Activated CD4-positive, alpha-beta memory T cell treated with anti-CD3 and anti-CD28 coated beads for 36 hours (primary cell): ENCODE measurements at regions not wholly inside any gene's neighbourhood (a gene's known extent, or its start where the extent isn't known, plus 50 kb on each side); places are given as distances from the start of the nearest gene placed in this dataset.
"Not testable (repeated sequence)": the region's sequence is repeated elsewhere in the genome, so short reads cannot be mapped to it uniquely, and the experiment has no call there.

Experiments used
- CTCF ChIA-PET: fragments of 350-600 bp; sonication (Branson Sonifier 250); formaldehyde crosslinking; loops from one replicate; lab custom pipeline; 2021; ENCODE audit warnings: antibody characterized with exemption, inconsistent platforms; lab: Charles Lee
- POLR2A ChIA-PET: fragments of 350-600 bp; sonication (Branson Sonifier 250); formaldehyde crosslinking; loops from one replicate; lab custom pipeline; 2021; ENCODE audit warnings: antibody characterized with exemption; lab: Charles Lee
- DNase-seq: peaks from one replicate; pipeline ENCODE4 v3.0.0-alpha.2; 2020
- H3K27ac Mint-ChIP-seq: one replicate; pipeline ENCODE4 v1.8.0; 2021; ENCODE audit warnings: mixed read lengths
- H3K27me3 Mint-ChIP-seq: one replicate; pipeline ENCODE4 v1.8.0; 2021; ENCODE audit warnings: mixed read lengths
- H3K36me3 Mint-ChIP-seq: one replicate; pipeline ENCODE4 v1.8.0; 2021; ENCODE audit warnings: mixed read lengths
- H3K4me1 Mint-ChIP-seq: one replicate; pipeline ENCODE4 v1.8.0; 2021; ENCODE audit warnings: low read depth, mixed read lengths
- H3K4me3 Mint-ChIP-seq: one replicate; pipeline ENCODE4 v1.8.0; 2021; ENCODE audit warnings: mild to moderate bottlenecking, mixed read lengths
- H3K9me3 Mint-ChIP-seq: one replicate; pipeline ENCODE4 v1.8.0; 2021; ENCODE audit warnings: mixed read lengths
- intact Hi-C: fragments of 100-400 bp; cut with micrococcal nuclease; formaldehyde crosslinking; loops from one replicate; pipeline ENCODE4 v1.15.1; 2023

GRCh38 chr4:52157071-52157470 lies 106.0 kb downstream of the SPATA18 start:
- H3K27me3 Mint-ChIP-seq, POLR2A ChIA-PET, H3K9me3 Mint-ChIP-seq, H3K27ac Mint-ChIP-seq, H3K36me3 Mint-ChIP-seq, intact Hi-C loops, H3K4me1 Mint-ChIP-seq, H3K4me3 Mint-ChIP-seq, CTCF ChIA-PET, DNase-seq: not testable (repeated sequence)

- no peaks in the 10 kb centered on the region for H3K27me3 Mint-ChIP-seq
- no peaks in the 10 kb centered on the region for H3K36me3 Mint-ChIP-seq
- H3K4me1 Mint-ChIP-seq: no peaks in the 10 kb centered on the region
- H3K27ac Mint-ChIP-seq: no peak overlapping the region
- CTCF ChIA-PET: no interaction called here
- intact Hi-C loops: no loop called here
- no peak overlapping the region for H3K4me3 Mint-ChIP-seq
- DNase-seq: no peak
- H3K9me3 Mint-ChIP-seq: no peaks in the 10 kb centered on the region
- POLR2A ChIA-PET: no interaction called here
Observed at GRCh38 chr4:52157641-52158316, 106.7 kb downstream of the SPATA18 start.

- H3K27ac Mint-ChIP-seq: no peak overlapping the region
- H3K36me3 Mint-ChIP-seq: no peaks in the 10 kb centered on the region
- POLR2A ChIA-PET: no interaction called here
- peaks cover under 1% of the 10 kb centered on the region for H3K9me3 Mint-ChIP-seq
- DNase-seq: no peak
- H3K4me3 Mint-ChIP-seq: no peak overlapping the region
- CTCF ChIA-PET: no interaction called here
- no peaks in the 10 kb centered on the region for H3K27me3 Mint-ChIP-seq
- intact Hi-C loops: no loop called here
- H3K4me1 Mint-ChIP-seq: no peaks in the 10 kb centered on the region
Observed at GRCh38 chr4:52160859-52161258, 109.8 kb downstream of the SPATA18 start.

GRCh38 chr4:52164116-52164515 lies 113.0 kb downstream of the SPATA18 start:
- peaks cover 3% of the 10 kb centered on the region for H3K9me3 Mint-ChIP-seq
- no peaks in the 10 kb centered on the region for H3K36me3 Mint-ChIP-seq
- H3K27me3 Mint-ChIP-seq: no peaks in the 10 kb centered on the region
- ChIA-PET POLR2A (no interaction called here), CTCF (no interaction called here)
- no peak overlapping the region for H3K27ac Mint-ChIP-seq
- no peak overlapping the region for H3K4me3 Mint-ChIP-seq
- DNase-seq: no peak
- no peaks in the 10 kb centered on the region for H3K4me1 Mint-ChIP-seq
- intact Hi-C loops: no loop called here

- no peak for DNase-seq
Observed at GRCh38 chr4:52172166-52172565, 121.1 kb downstream of the SPATA18 start.

GRCh38 chr4:52173470-52174045 lies 122.5 kb downstream of the SPATA18 start:
- Mint-ChIP-seq H3K4me3 (no peak overlapping the region), H3K36me3 (no peaks in the 10 kb centered on the region), H3K9me3 (no peaks in the 10 kb centered on the region), H3K4me1 (no peaks in the 10 kb centered on the region), H3K27me3 (no peaks in the 10 kb centered on the region), H3K27ac (no peak overlapping the region)
- CTCF ChIA-PET: no interaction called here
- no peak for DNase-seq
- POLR2A ChIA-PET: no interaction called here
- intact Hi-C loops: no loop called here

More at GRCh38 chr4:52172166-52172565, 121.1 kb downstream of the SPATA18 start:
- H3K27me3 Mint-ChIP-seq: no peaks in the 10 kb centered on the region
- no peaks in the 10 kb centered on the region for H3K9me3 Mint-ChIP-seq
- no peaks in the 10 kb centered on the region for H3K4me1 Mint-ChIP-seq
- CTCF ChIA-PET: no interaction called here
- H3K4me3 Mint-ChIP-seq: no peak overlapping the region
- H3K36me3 Mint-ChIP-seq: no peaks in the 10 kb centered on the region
- intact Hi-C loops: no loop called here
- no peak overlapping the region for H3K27ac Mint-ChIP-seq
- POLR2A ChIA-PET: no interaction called here

GRCh38 chr4:52187603-52188002 lies 136.5 kb downstream of the SPATA18 start:
- no peaks in the 10 kb centered on the region for H3K36me3 Mint-ChIP-seq
- H3K4me1 Mint-ChIP-seq: no peaks in the 10 kb centered on the region
- intact Hi-C loops: no loop called here
- H3K27ac Mint-ChIP-seq: no peak overlapping the region
- DNase-seq: no peak
- POLR2A ChIA-PET: no interaction called here
- H3K9me3 Mint-ChIP-seq: no peaks in the 10 kb centered on the region
- H3K4me3 Mint-ChIP-seq: no peak overlapping the region
- no peaks in the 10 kb centered on the region for H3K27me3 Mint-ChIP-seq
- CTCF ChIA-PET: no interaction called here

GRCh38 chr4:52192001-52192400 lies 140.9 kb downstream of the SPATA18 start:
- H3K27me3 Mint-ChIP-seq: no peaks in the 10 kb centered on the region
- no peak overlapping the region for H3K27ac Mint-ChIP-seq
- H3K4me1 Mint-ChIP-seq: no peaks in the 10 kb centered on the region
- H3K36me3 Mint-ChIP-seq: no peaks in the 10 kb centered on the region
- no peak overlapping the region for H3K4me3 Mint-ChIP-seq
- POLR2A ChIA-PET: no interaction called here
- no peaks in the 10 kb centered on the region for H3K9me3 Mint-ChIP-seq
- intact Hi-C loops: no loop called here
- DNase-seq: no peak
- CTCF ChIA-PET: no interaction called here

GRCh38 chr4:52192721-52193135 lies 141.6 kb downstream of the SPATA18 start:
- POLR2A ChIA-PET: no interaction called here
- H3K27me3 Mint-ChIP-seq: no peaks in the 10 kb centered on the region

GRCh38 chr4:52195869-52196268 lies 144.8 kb downstream of the SPATA18 start:
- no peak for DNase-seq
- POLR2A ChIA-PET: no interaction called here
- H3K4me1 Mint-ChIP-seq: no peaks in the 10 kb centered on the region
- no peaks in the 10 kb centered on the region for H3K27me3 Mint-ChIP-seq
- CTCF ChIA-PET: no interaction called here
- intact Hi-C loops: no loop called here
- H3K9me3 Mint-ChIP-seq: no peaks in the 10 kb centered on the region
- no peaks in the 10 kb centered on the region for H3K36me3 Mint-ChIP-seq
- no peak overlapping the region for H3K4me3 Mint-ChIP-seq
- H3K27ac Mint-ChIP-seq: no peak overlapping the region

More at GRCh38 chr4:52192721-52193135, 141.6 kb downstream of the SPATA18 start:
- no peak for DNase-seq
- Mint-ChIP-seq H3K27ac (no peak overlapping the region), H3K4me3 (no peak overlapping the region), H3K36me3 (no peaks in the 10 kb centered on the region), H3K4me1 (no peaks in the 10 kb centered on the region), H3K9me3 (no peaks in the 10 kb centered on the region)
- CTCF ChIA-PET: interaction anchor here (0.8 kb wide), 1 partner anchor 137 kb away, joined by 3 read pairs; no protein-coding TSS in a partner anchor
- intact Hi-C loops: no loop called here

- CTCF ChIA-PET: no interaction called here
- H3K27me3 Mint-ChIP-seq: no peaks in the 10 kb centered on the region
- POLR2A ChIA-PET: no interaction called here
- H3K9me3 Mint-ChIP-seq: no peaks in the 10 kb centered on the region
- no peaks in the 10 kb centered on the region for H3K4me1 Mint-ChIP-seq
- H3K36me3 Mint-ChIP-seq: no peaks in the 10 kb centered on the region
- H3K4me3 Mint-ChIP-seq: no peak overlapping the region
- DNase-seq: no peak
- no peak overlapping the region for H3K27ac Mint-ChIP-seq
- intact Hi-C loops: no loop called here
Observed at GRCh38 chr4:52196606-52197130, 145.6 kb downstream of the SPATA18 start.

- Mint-ChIP-seq H3K4me3 (no peak overlapping the region), H3K36me3 (no peaks in the 10 kb centered on the region), H3K27me3 (no peaks in the 10 kb centered on the region), H3K9me3 (no peaks in the 10 kb centered on the region), H3K4me1 (no peaks in the 10 kb centered on the region), H3K27ac (no peak overlapping the region)
- DNase-seq: no peak
- CTCF ChIA-PET: no interaction called here
- POLR2A ChIA-PET: no interaction called here
- intact Hi-C loops: no loop called here
Observed at GRCh38 chr4:52197306-52197705, 146.2 kb downstream of the SPATA18 start.

GRCh38 chr4:52198294-52198693 lies 147.2 kb downstream of the SPATA18 start:
- no peaks in the 10 kb centered on the region for H3K9me3 Mint-ChIP-seq
- H3K4me3 Mint-ChIP-seq: no peak overlapping the region
- POLR2A ChIA-PET: no interaction called here
- no peak overlapping the region for H3K27ac Mint-ChIP-seq
- H3K27me3 Mint-ChIP-seq: no peaks in the 10 kb centered on the region
- CTCF ChIA-PET: no interaction called here
- H3K36me3 Mint-ChIP-seq: no peaks in the 10 kb centered on the region
- intact Hi-C loops: no loop called here
- no peak for DNase-seq
- no peaks in the 10 kb centered on the region for H3K4me1 Mint-ChIP-seq
